AG20443 (cell line): ENCODE measurements at regions not wholly inside any gene's neighbourhood (a gene's known extent, or its start where the extent isn't known, plus 50 kb on each side); places are given as distances from the start of the nearest gene placed in this dataset.

Experiments
- DNase-seq: peaks from one replicate; pipeline ENCODE4 v3.0.0; 2012; ENCODE audit warnings: low spot score, mixed read lengths

- DNase-seq: no peak
Measured at GRCh38 chr4:79082997-79083396, 143.8 kb upstream of the PAQR3 start.

DNA sequence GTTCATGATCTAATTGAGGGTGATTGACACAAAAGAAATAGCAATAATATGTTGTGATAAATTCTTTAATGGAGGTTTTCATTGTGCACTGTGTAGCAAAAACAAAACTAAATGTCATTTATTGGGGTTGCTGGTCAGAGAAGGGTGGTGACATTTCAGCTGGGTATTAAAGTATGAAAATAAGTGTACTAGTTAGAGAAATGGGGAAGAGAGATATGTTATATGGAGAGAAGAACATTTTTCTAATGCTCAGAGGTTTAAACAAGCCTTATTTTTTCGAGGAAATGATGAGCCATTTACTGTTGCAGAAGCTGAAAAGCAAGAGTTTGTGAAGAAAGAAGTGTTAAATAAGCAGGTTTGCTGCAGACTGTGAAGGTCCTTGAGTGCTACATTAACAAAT, 142.7 kb upstream of the PAQR3 start:
- no peak for DNase-seq

DNA sequence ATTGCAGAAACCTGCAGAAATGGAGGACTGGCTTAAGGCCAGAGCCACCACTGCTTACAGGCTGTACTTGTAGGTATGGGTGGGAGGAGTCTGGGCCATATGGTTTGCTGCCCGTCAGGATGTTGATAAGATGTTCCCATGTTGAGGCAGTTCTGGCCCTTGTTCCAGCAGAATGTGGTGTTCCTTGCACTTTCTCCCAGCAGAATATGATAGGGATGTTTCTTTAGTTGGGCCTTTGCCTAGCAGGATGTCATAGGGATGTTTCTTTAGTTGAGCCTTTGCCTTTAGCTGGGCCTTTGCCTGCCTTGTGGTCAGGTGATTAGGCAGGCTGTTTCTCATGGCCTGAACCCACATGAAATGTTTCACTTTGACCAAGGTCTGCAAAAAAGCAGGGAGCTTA, 139.1 kb upstream of the PAQR3 start:
- DNase-seq: no peak

- no peak for DNase-seq
Measured at GRCh38 chr4:79074040-79074439, 134.8 kb upstream of the PAQR3 start.

DNA sequence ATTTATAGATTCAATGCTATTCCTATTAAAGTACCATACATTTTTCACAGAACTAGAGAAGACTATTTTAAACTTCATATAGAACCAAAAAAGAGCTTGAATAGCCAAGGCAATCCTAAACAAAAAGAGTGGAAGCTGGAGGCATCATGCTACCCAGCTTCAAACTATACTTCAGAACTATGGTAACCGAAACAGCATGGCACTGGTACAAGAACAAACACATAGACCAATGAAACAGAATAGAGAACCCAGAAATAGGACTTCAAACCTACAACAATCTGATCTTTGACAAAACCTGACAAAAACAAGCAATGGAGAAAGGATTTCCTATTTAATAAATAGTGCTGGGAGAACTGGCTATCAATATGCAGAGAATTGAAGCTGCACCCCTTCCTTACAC, 134.2 kb upstream of the PAQR3 start:
- no peak for DNase-seq

GRCh38 chr4:79065262-79065661, 126.0 kb upstream of the PAQR3 start:
- no peak for DNase-seq

DNA sequence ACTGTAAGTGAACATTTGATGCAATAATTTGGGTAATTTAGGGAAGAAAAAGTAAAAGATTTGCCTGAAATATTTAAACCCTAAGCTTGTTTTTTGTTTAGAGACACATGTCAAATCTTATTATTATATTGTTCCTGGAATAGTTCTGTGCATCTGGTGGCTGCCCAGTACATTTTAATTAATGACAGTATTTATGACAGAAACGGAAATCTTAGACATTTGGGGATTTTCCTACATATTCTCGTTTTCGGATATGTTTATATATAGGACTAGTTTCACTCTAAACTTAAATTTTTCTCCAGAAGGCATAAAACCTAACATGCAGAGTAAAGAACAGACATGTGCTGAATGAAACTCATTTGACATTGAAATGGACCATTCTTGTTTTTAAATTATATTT, 125.6 kb upstream of the PAQR3 start:
- DNase-seq: no peak

GRCh38 chr4:79059631-79060399, 120.6 kb upstream of the PAQR3 start:
- no peak for DNase-seq

DNA sequence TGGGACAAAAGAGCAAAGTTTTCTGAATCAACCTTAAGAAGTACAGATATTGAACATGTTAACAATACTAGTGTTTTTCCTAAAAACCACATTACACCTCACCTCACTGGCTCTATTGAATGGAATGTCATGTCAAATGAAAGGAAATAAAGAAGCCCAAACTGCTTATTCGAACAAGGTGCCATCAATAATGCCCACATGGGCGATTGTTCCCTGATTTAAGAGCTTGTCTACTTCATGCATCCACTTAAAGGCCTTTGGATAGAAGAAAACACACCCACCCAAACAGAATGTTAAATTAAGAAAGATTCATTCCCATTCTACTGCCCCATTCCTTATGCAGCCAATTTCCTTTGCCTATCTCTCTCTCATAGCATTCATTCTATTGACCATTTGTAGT, 118.5 kb upstream of the PAQR3 start:
- no peak for DNase-seq

GRCh38 chr4:79053754-79054153, 114.5 kb upstream of the PAQR3 start:
- no peak for DNase-seq

DNA sequence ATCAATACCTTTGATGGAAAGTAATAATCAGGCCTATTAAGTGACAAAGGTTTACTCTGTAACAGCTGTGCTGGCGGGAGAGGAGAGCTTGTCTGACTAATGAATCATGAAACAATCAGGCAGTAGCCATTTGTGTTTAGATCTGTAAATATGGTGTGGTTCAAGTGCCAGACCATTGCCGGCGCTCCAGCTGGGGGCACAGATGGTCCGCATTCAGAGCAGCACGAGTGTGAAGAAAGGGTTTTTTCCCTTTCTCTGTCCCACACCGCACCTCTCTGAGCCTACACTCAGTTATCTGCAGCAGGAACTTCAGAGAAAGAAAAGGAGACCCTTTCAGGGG, 111.3 kb upstream of the PAQR3 start:
- no peak for DNase-seq

DNA sequence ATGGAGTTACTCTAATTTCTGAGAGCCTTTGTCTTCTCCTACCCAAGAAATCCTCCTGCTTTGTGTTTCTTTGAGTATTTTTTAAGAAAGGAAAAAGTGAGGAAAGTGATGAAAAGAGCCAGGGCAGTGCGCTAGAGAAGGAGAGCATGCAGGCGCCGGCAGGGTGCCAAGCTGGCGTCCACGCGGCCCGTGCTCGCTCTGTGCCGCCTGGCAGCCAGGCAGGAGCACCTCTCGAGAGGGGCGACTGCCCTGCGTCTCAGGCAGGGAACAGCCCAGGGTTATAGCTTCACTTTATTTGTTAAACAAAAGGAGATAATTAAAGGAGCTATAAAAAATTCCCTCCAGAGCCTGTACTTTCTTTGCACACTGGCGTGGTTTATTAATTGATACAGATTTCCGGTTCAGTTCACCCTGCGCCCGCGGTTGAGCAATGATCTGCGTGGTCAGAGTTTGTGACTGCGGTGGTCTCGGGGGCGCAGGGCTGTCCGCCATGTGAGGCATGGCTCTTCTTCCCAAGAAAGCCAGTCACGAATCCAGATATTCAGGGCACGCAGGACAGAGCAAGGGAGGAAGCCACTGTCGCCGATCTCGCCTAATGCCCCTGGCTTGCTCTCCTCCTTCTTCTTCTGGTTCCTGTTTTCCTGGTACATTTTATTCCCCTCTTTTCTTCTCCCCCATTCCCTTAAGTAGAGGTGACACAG, 110.8 kb upstream of the PAQR3 start:
- peak; percentile 56 for DNase-seq

DNA sequence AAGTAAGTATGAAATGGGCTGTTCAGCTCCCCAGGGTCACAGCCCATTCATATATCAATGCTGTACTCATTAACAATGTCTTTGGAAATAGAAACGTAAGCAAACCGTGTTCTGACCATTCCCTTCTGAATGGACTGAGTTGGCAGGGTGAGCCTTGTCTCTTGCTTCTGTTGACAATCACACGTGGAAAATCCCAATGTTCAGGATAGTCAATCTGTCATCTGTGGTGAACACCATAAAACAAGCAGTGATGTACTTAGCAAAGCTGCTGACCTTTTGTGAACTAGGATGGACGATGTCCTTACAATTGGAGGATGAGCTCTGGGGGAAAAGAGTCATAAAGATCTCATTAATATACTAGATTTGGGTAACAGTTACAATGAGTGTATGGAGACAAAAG, 109.6 kb upstream of the PAQR3 start:
- no peak for DNase-seq

- no peak for DNase-seq
Measured at GRCh38 chr4:79047316-79047715, 108.1 kb upstream of the PAQR3 start.

- DNase-seq: no peak
Measured at GRCh38 chr4:79046016-79046592, 106.9 kb upstream of the PAQR3 start.

GRCh38 chr4:79044141-79044659, 105.0 kb upstream of the PAQR3 start:
- no peak for DNase-seq

DNA sequence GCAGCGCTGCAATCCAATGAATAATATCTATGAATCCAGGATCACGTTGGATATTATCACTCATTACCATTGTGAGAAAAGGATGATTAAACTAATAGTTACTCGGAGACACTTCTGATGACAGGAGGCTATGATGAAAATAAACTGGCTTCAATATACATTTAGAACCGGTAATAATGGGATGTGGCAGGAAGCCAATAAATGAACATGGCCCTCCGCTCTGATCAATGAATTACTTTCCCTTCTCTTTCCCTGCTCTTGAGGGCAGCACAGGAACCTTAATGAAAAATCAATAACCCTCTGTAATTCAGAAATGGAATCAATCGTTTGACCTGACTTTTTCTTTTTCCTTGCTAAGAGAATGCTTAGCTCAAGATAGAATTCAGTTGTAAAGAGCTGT, 103.9 kb upstream of the PAQR3 start:
- no peak for DNase-seq

GRCh38 chr4:79042079-79042674, 102.9 kb upstream of the PAQR3 start:
- DNase-seq: peak; percentile 50

- DNase-seq: no peak
Measured at GRCh38 chr4:79034544-79034943, 95.3 kb upstream of the PAQR3 start.

DNA sequence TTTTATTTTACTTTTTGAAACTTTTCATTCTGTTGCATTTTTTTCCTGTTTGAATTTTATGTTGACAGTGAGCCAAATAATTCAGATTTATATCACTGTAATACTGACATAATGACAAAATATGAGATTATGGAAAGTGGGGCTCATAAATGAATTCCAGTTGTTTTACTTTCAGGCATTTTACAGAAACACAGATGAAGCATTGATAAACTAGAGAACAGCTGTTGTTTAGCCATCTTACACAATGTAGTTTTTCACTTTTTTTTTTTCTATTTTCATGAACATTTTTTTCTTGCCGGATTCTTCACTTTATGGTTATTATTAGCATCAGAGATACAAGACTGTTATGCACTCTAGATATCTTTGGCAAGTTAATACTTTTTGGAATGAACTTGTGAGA, 91.7 kb upstream of the PAQR3 start:
- DNase-seq: no peak

GRCh38 chr4:79027656-79028055, 88.4 kb upstream of the PAQR3 start:
- DNase-seq: no peak

GRCh38 chr4:79025170-79025569, 85.9 kb upstream of the PAQR3 start:
- no peak for DNase-seq
